ENCODE measurements at regions not wholly inside any gene's neighbourhood (a gene's known extent, or its start where the extent isn't known, plus 50 kb on each side); places are given as distances from the start of the nearest gene placed in this dataset.

DNA sequence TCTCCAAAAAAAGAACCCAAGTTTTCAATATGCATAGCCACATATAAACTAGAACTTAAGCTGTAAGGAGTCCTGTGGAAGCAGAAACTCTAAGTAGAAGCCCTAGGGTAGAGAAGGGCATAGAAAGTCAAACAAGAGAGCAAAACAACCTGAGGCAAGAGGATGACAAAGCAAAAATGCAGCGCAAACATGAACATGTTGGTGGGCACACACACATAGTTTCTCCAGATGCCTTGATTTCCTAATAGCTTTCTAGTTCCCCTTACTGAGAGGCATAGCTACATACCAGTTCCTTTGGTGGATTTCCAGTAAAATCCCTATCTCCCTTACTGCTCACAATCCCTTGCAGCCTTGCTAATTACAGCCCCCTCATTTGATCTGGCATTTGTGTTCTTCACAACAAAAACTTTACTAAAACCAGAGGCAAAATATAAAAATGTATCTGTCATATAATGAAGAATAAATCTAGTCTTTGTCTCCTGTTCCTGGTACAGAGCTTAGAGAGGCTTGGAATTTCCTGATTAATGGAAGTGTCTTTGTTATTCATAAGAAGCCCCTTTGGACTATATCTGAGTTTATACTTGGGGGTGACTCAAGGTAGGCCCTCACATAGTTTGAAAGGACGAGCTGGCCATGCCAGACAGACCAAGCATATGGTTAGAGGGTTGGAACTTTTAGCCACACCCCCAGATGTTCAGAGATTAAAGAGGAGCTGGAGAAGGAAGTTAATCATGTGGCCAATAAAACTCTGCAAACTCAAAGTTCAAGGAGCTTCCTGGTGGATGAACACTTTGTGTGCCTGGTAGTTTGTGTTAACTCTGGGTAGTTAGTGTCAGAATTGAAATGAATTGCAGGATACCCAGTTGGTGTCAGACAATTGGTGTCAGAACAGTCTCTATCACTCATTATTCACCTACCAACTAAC is 52.7 kb upstream of the ZCCHC13 start:
- Histone ChIP-seq H3K27me3 (ENCODE audit: control insufficient read depth, insufficient read depth, low read length) (no peaks in the 10 kb centered on the region), H3K4me1 (ENCODE audit: control insufficient read depth, extremely low read depth, insufficient read depth, low read length) (no peaks in the 10 kb centered on the region), H3K4me3 (replicated peaks in 1 of 4; ENCODE audit: control extremely low read depth in 1 of 4, insufficient read depth in 1 of 4, low read depth in 3 of 4, low read length in 4 of 4) (no peak overlapping the region), H3K36me3 (ENCODE audit: control insufficient read depth, insufficient read depth, low read length) (no peaks in the 10 kb centered on the region), H3K27ac (ENCODE audit: insufficient read depth, low read length) (no peak overlapping the region), H2AFZ (ENCODE audit: low read length) (no peak overlapping the region), H4K20me1 (ENCODE audit: control insufficient read depth, extremely low read depth, insufficient read depth, low read length) (no peaks in the 10 kb centered on the region), H3K9ac (ENCODE audit: insufficient read depth, low read length) (no peak overlapping the region), H3K4me2 (ENCODE audit: extremely low read depth, insufficient read depth, low read length) (no peak overlapping the region), H3K9me3 (ENCODE audit: control insufficient read depth, insufficient read depth, low read depth, low read length) (no peaks in the 10 kb centered on the region), H3K79me2 (ENCODE audit: control insufficient read depth, insufficient read depth, low read length) (no peaks in the 10 kb centered on the region)
- DNase-seq (ENCODE audit: low read depth in 2 of 2): peak; percentile 50 to 56
- TF ChIP-seq EZH2 (IDR thresholded peaks at IDR 0.05; ENCODE audit: low read length, missing control alignments): no peak
- TF ChIP-seq, protein P1, sequence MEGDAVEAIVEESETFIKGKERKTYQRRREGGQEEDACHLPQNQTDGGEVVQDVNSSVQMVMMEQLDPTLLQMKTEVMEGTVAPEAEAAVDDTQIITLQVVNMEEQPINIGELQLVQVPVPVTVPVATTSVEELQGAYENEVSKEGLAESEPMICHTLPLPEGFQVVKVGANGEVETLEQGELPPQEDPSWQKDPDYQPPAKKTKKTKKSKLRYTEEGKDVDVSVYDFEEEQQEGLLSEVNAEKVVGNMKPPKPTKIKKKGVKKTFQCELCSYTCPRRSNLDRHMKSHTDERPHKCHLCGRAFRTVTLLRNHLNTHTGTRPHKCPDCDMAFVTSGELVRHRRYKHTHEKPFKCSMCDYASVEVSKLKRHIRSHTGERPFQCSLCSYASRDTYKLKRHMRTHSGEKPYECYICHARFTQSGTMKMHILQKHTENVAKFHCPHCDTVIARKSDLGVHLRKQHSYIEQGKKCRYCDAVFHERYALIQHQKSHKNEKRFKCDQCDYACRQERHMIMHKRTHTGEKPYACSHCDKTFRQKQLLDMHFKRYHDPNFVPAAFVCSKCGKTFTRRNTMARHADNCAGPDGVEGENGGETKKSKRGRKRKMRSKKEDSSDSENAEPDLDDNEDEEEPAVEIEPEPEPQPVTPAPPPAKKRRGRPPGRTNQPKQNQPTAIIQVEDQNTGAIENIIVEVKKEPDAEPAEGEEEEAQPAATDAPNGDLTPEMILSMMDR (conservative IDR thresholded peaks at IDR 0.05 in 1 of 2, IDR thresholded peaks at IDR 0.05 in 1 of 2; ENCODE audit: low read depth in 1 of 2, low read length in 2 of 2): no peak

DNA sequence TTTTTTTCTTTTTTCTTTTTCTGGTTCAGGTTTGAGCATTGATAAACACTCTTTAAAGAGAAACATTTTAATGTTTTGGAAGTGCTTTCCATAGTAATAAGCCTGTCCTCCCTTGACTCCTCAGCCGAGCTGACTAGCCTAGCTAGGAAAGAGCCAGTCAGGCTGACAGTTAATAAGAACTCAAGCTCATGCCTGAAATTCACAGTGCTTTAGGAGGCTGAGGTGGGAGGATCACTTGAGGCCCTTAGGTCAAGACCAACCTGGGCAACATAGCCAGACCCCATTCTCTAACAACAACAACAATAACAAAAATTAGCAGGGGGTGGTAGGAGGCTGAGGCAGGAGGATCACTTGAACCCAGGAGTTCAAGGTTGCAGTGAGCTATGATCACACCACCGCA is 53.4 kb upstream of the ZCCHC13 start:
- H4K20me1 ChIP-seq (ENCODE audit: control insufficient read depth, extremely low read depth, insufficient read depth, low read length): no peaks in the 10 kb centered on the region
- no peak overlapping the region for H2AFZ ChIP-seq (ENCODE audit: low read length)
- no peaks in the 10 kb centered on the region for H3K36me3 ChIP-seq (ENCODE audit: control insufficient read depth, insufficient read depth, low read length)
- H3K4me1 ChIP-seq (ENCODE audit: control insufficient read depth, extremely low read depth, insufficient read depth, low read length): no peaks in the 10 kb centered on the region
- no peak overlapping the region for H3K9ac ChIP-seq (ENCODE audit: insufficient read depth, low read length)
- no peak for DNase-seq (ENCODE audit: low read depth in 2 of 2)
- TF ChIP-seq EZH2 (IDR thresholded peaks at IDR 0.05; ENCODE audit: low read length, missing control alignments): no peak
- TF ChIP-seq, protein P1 (conservative IDR thresholded peaks at IDR 0.05 in 1 of 2, IDR thresholded peaks at IDR 0.05 in 1 of 2; ENCODE audit: low read depth in 1 of 2, low read length in 2 of 2): no peak
- H3K27ac ChIP-seq (ENCODE audit: insufficient read depth, low read length): no peak overlapping the region
- no peaks in the 10 kb centered on the region for H3K27me3 ChIP-seq (ENCODE audit: control insufficient read depth, insufficient read depth, low read length)
- no peaks in the 10 kb centered on the region for H3K9me3 ChIP-seq (ENCODE audit: control insufficient read depth, insufficient read depth, low read depth, low read length)
- H3K4me2 ChIP-seq (ENCODE audit: extremely low read depth, insufficient read depth, low read length): no peak overlapping the region
- H3K4me3 ChIP-seq (replicated peaks in 1 of 4; ENCODE audit: control extremely low read depth in 1 of 4, insufficient read depth in 1 of 4, low read depth in 3 of 4, low read length in 4 of 4): no peak overlapping the region
- no peaks in the 10 kb centered on the region for H3K79me2 ChIP-seq (ENCODE audit: control insufficient read depth, insufficient read depth, low read length)

DNA sequence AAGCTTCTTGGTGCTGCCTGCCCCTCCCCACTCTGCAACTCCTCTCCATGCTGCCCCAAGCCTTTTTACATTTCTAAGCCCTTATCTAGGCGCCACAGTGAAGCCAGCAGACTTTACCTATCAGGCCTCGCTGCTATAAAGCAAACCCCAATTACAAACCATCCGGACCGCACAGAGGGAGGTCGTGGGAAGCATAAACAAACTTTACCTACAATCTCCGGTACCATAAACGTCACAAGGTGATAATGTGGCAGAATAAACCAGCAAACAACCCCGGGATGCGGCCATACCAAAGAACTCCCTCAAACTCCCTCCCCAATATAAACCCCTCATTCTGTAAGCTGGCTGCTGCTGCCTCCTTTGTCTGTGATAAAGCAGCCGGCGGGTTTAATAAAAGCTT is 54.0 kb upstream of the ZCCHC13 start:
- no peaks in the 10 kb centered on the region for H4K20me1 ChIP-seq (ENCODE audit: control insufficient read depth, extremely low read depth, insufficient read depth, low read length)
- no peak overlapping the region for H3K27ac ChIP-seq (ENCODE audit: insufficient read depth, low read length)
- H3K4me2 ChIP-seq (ENCODE audit: extremely low read depth, insufficient read depth, low read length): no peak overlapping the region
- H3K4me3 ChIP-seq (replicated peaks in 1 of 4; ENCODE audit: control extremely low read depth in 1 of 4, insufficient read depth in 1 of 4, low read depth in 3 of 4, low read length in 4 of 4): no peak overlapping the region
- TF ChIP-seq, protein P1 (conservative IDR thresholded peaks at IDR 0.05 in 1 of 2, IDR thresholded peaks at IDR 0.05 in 1 of 2; ENCODE audit: low read depth in 1 of 2, low read length in 2 of 2): no peak
- no peak for TF ChIP-seq EZH2 (IDR thresholded peaks at IDR 0.05; ENCODE audit: low read length, missing control alignments)
- no peak overlapping the region for H2AFZ ChIP-seq (ENCODE audit: low read length)
- no peaks in the 10 kb centered on the region for H3K9me3 ChIP-seq (ENCODE audit: control insufficient read depth, insufficient read depth, low read depth, low read length)
- no peak overlapping the region for H3K9ac ChIP-seq (ENCODE audit: insufficient read depth, low read length)
- no peaks in the 10 kb centered on the region for H3K27me3 ChIP-seq (ENCODE audit: control insufficient read depth, insufficient read depth, low read length)
- H3K4me1 ChIP-seq (ENCODE audit: control insufficient read depth, extremely low read depth, insufficient read depth, low read length): no peaks in the 10 kb centered on the region
- DNase-seq (ENCODE audit: low read depth in 2 of 2): no peak
- no peaks in the 10 kb centered on the region for H3K79me2 ChIP-seq (ENCODE audit: control insufficient read depth, insufficient read depth, low read length)
- no peaks in the 10 kb centered on the region for H3K36me3 ChIP-seq (ENCODE audit: control insufficient read depth, insufficient read depth, low read length)
